ENCODE measurements at regions not wholly inside any gene's neighbourhood (a gene's known extent, or its start where the extent isn't known, plus 50 kb on each side); places are given as distances from the start of the nearest gene placed in this dataset.

DNA sequence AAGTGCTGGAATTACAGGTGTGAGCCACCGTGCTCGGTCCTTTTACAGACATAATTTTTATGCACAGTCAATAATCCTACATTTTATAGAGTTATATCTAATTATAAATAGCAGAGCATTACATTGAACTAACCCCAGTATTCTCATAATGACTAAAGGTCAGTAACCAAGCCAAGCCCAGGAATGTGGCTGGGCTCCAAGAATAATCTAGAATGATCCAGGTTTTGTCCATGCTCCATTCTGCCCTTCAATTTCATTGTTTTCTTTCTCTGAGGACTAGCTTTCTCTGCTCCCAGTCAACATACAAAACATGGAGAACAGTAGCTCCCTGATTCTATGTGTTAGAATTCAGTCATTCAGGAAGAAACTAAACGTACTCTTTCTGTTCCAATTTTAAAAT, 92.1 kb upstream of the KRR1 start (continued):
- TF ChIP-seq, protein P1, sequence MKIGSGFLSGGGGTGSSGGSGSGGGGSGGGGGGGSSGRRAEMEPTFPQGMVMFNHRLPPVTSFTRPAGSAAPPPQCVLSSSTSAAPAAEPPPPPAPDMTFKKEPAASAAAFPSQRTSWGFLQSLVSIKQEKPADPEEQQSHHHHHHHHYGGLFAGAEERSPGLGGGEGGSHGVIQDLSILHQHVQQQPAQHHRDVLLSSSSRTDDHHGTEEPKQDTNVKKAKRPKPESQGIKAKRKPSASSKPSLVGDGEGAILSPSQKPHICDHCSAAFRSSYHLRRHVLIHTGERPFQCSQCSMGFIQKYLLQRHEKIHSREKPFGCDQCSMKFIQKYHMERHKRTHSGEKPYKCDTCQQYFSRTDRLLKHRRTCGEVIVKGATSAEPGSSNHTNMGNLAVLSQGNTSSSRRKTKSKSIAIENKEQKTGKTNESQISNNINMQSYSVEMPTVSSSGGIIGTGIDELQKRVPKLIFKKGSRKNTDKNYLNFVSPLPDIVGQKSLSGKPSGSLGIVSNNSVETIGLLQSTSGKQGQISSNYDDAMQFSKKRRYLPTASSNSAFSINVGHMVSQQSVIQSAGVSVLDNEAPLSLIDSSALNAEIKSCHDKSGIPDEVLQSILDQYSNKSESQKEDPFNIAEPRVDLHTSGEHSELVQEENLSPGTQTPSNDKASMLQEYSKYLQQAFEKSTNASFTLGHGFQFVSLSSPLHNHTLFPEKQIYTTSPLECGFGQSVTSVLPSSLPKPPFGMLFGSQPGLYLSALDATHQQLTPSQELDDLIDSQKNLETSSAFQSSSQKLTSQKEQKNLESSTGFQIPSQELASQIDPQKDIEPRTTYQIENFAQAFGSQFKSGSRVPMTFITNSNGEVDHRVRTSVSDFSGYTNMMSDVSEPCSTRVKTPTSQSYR (CRISPR knock-in tag; IDR thresholded peaks at IDR 0.05), result no peak

DNA sequence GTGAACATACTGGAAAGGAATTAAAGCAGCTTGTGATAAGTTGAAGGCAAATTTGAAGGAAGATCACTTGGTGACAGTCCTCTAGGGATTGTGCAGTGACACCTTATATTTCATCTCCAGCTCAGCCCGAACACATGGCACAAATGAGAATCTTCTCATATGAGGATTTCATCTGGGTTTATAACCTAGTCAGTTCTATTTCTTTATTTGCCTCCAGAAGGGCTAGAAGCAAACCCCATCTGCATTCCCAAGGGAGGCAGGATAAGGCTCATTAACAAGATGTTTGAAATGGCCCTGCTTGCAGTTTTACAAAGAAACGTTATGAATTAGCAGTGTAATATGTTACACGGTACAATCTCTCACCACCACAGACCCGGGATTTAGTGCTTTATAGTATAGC, 90.7 kb upstream of the KRR1 start:
- H3K4me3 Mint-ChIP-seq, result no peak overlapping the region
- H3K4me1 Mint-ChIP-seq, result peaks cover 5% of the 10 kb centered on the region; the same call in 1 of the 2 replicates
- no peaks in the 10 kb centered on the region for H3K36me3 Mint-ChIP-seq
- peaks cover 6% of the 10 kb centered on the region for H3K9me3 Mint-ChIP-seq
- no peak for ATAC-seq
- no peaks in the 10 kb centered on the region for H3K27me3 Mint-ChIP-seq (ENCODE audit: low read depth)
- TF ChIP-seq, protein P2, sequence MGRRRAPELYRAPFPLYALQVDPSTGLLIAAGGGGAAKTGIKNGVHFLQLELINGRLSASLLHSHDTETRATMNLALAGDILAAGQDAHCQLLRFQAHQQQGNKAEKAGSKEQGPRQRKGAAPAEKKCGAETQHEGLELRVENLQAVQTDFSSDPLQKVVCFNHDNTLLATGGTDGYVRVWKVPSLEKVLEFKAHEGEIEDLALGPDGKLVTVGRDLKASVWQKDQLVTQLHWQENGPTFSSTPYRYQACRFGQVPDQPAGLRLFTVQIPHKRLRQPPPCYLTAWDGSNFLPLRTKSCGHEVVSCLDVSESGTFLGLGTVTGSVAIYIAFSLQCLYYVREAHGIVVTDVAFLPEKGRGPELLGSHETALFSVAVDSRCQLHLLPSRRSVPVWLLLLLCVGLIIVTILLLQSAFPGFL (CRISPR knock-in tag; IDR thresholded peaks at IDR 0.05; ENCODE audit: borderline replicate concordance), result no peak
- TF ChIP-seq, protein P3, sequence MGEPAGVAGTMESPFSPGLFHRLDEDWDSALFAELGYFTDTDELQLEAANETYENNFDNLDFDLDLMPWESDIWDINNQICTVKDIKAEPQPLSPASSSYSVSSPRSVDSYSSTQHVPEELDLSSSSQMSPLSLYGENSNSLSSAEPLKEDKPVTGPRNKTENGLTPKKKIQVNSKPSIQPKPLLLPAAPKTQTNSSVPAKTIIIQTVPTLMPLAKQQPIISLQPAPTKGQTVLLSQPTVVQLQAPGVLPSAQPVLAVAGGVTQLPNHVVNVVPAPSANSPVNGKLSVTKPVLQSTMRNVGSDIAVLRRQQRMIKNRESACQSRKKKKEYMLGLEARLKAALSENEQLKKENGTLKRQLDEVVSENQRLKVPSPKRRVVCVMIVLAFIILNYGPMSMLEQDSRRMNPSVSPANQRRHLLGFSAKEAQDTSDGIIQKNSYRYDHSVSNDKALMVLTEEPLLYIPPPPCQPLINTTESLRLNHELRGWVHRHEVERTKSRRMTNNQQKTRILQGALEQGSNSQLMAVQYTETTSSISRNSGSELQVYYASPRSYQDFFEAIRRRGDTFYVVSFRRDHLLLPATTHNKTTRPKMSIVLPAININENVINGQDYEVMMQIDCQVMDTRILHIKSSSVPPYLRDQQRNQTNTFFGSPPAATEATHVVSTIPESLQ (CRISPR knock-in tag; IDR thresholded peaks at IDR 0.05), result no peak
- TF ChIP-seq, protein P4, sequence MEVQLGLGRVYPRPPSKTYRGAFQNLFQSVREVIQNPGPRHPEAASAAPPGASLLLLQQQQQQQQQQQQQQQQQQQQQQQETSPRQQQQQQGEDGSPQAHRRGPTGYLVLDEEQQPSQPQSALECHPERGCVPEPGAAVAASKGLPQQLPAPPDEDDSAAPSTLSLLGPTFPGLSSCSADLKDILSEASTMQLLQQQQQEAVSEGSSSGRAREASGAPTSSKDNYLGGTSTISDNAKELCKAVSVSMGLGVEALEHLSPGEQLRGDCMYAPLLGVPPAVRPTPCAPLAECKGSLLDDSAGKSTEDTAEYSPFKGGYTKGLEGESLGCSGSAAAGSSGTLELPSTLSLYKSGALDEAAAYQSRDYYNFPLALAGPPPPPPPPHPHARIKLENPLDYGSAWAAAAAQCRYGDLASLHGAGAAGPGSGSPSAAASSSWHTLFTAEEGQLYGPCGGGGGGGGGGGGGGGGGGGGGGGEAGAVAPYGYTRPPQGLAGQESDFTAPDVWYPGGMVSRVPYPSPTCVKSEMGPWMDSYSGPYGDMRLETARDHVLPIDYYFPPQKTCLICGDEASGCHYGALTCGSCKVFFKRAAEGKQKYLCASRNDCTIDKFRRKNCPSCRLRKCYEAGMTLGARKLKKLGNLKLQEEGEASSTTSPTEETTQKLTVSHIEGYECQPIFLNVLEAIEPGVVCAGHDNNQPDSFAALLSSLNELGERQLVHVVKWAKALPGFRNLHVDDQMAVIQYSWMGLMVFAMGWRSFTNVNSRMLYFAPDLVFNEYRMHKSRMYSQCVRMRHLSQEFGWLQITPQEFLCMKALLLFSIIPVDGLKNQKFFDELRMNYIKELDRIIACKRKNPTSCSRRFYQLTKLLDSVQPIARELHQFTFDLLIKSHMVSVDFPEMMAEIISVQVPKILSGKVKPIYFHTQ (CRISPR knock-in tag; IDR thresholded peaks at IDR 0.05), result no peak
- no peak for TF ChIP-seq FOXP1 (CRISPR knock-in tag; IDR thresholded peaks at IDR 0.05; ENCODE audit: borderline replicate concordance)
- TF ChIP-seq, protein P5, sequence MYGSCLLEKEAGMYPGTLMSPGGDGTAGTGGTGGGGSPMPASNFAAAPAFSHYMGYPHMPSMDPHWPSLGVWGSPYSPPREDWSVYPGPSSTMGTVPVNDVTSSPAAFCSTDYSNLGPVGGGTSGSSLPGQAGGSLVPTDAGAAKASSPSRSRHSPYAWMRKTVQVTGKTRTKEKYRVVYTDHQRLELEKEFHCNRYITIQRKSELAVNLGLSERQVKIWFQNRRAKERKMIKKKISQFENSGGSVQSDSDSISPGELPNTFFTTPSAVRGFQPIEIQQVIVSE (CRISPR knock-in tag; IDR thresholded peaks at IDR 0.05; ENCODE audit: borderline replicate concordance), result no peak
- TF ChIP-seq, protein P6, sequence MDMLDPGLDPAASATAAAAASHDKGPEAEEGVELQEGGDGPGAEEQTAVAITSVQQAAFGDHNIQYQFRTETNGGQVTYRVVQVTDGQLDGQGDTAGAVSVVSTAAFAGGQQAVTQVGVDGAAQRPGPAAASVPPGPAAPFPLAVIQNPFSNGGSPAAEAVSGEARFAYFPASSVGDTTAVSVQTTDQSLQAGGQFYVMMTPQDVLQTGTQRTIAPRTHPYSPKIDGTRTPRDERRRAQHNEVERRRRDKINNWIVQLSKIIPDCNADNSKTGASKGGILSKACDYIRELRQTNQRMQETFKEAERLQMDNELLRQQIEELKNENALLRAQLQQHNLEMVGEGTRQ (CRISPR knock-in tag; IDR thresholded peaks at IDR 0.05), result no peak
- TF ChIP-seq, protein P7, sequence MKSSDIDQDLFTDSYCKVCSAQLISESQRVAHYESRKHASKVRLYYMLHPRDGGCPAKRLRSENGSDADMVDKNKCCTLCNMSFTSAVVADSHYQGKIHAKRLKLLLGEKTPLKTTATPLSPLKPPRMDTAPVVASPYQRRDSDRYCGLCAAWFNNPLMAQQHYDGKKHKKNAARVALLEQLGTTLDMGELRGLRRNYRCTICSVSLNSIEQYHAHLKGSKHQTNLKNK (CRISPR knock-in tag; IDR thresholded peaks at IDR 0.05), result no peak
- no peak for TF ChIP-seq ZNF317 (CRISPR knock-in tag; IDR thresholded peaks at IDR 0.05; ENCODE audit: borderline replicate concordance, low read depth)
- no peak for TF ChIP-seq JUN (CRISPR knock-in tag; IDR thresholded peaks at IDR 0.05)
- TF ChIP-seq, protein P8, sequence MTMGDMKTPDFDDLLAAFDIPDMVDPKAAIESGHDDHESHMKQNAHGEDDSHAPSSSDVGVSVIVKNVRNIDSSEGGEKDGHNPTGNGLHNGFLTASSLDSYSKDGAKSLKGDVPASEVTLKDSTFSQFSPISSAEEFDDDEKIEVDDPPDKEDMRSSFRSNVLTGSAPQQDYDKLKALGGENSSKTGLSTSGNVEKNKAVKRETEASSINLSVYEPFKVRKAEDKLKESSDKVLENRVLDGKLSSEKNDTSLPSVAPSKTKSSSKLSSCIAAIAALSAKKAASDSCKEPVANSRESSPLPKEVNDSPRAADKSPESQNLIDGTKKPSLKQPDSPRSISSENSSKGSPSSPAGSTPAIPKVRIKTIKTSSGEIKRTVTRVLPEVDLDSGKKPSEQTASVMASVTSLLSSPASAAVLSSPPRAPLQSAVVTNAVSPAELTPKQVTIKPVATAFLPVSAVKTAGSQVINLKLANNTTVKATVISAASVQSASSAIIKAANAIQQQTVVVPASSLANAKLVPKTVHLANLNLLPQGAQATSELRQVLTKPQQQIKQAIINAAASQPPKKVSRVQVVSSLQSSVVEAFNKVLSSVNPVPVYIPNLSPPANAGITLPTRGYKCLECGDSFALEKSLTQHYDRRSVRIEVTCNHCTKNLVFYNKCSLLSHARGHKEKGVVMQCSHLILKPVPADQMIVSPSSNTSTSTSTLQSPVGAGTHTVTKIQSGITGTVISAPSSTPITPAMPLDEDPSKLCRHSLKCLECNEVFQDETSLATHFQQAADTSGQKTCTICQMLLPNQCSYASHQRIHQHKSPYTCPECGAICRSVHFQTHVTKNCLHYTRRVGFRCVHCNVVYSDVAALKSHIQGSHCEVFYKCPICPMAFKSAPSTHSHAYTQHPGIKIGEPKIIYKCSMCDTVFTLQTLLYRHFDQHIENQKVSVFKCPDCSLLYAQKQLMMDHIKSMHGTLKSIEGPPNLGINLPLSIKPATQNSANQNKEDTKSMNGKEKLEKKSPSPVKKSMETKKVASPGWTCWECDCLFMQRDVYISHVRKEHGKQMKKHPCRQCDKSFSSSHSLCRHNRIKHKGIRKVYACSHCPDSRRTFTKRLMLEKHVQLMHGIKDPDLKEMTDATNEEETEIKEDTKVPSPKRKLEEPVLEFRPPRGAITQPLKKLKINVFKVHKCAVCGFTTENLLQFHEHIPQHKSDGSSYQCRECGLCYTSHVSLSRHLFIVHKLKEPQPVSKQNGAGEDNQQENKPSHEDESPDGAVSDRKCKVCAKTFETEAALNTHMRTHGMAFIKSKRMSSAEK (CRISPR knock-in tag; IDR thresholded peaks at IDR 0.05; ENCODE audit: borderline replicate concordance), result no peak
- TF ChIP-seq IRF2 (CRISPR knock-in tag; IDR thresholded peaks at IDR 0.05; ENCODE audit: borderline replicate concordance, low read depth), result no peak
- no peak for TF ChIP-seq MYBL2 (CRISPR knock-in tag; IDR thresholded peaks at IDR 0.05)
- TF ChIP-seq, protein P9, sequence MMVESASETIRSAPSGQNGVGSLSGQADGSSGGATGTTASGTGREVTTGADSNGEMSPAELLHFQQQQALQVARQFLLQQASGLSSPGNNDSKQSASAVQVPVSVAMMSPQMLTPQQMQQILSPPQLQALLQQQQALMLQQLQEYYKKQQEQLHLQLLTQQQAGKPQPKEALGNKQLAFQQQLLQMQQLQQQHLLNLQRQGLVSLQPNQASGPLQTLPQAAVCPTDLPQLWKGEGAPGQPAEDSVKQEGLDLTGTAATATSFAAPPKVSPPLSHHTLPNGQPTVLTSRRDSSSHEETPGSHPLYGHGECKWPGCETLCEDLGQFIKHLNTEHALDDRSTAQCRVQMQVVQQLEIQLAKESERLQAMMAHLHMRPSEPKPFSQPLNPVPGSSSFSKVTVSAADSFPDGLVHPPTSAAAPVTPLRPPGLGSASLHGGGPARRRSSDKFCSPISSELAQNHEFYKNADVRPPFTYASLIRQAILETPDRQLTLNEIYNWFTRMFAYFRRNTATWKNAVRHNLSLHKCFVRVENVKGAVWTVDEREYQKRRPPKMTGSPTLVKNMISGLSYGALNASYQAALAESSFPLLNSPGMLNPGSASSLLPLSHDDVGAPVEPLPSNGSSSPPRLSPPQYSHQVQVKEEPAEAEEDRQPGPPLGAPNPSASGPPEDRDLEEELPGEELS (CRISPR knock-in tag; IDR thresholded peaks at IDR 0.05), result no peak
- no peak for TF ChIP-seq RORB (CRISPR knock-in tag; IDR thresholded peaks at IDR 0.05)
- TF ChIP-seq OVOL2 (CRISPR knock-in tag; IDR thresholded peaks at IDR 0.05; ENCODE audit: borderline replicate concordance), result no peak
- POLR2A ChIA-PET, result no interaction called here
- H3K27ac Mint-ChIP-seq, result no peak overlapping the region
- no peak for DNase-seq (ENCODE audit: low spot score)
- CTCF ChIA-PET, result no interaction called here

Measured in WTC11 (cell line).